Muscle of leg (tissue), 3 donors: ENCODE measurements at regions not wholly inside any gene's neighbourhood (a gene's known extent, or its start where the extent isn't known, plus 50 kb on each side); places are given as distances from the start of the nearest gene placed in this dataset.

Source experiments
- DNase-seq: peaks from one replicate; pipeline ENCODE4 v3.0.0; 2013
- H3K27ac ChIP-seq: one replicate; pipeline ENCODE4 v1.5.1; 2013; ENCODE audit warnings: mild to moderate bottlenecking, low read length, control low read depth
- H3K27me3 ChIP-seq: one replicate; pipeline ENCODE4 v1.6.1; 2013; ENCODE audit warnings: low read length; ENCODE audit not compliant: control insufficient read depth, insufficient read depth
- H3K36me3 ChIP-seq: one replicate; pipeline ENCODE4 v1.6.1; 2013; ENCODE audit warnings: low read length; ENCODE audit not compliant: control insufficient read depth, insufficient read depth
- H3K4me1 ChIP-seq: one replicate; pipeline ENCODE4 v1.6.1; 2013; ENCODE audit warnings: low read length; ENCODE audit not compliant: control insufficient read depth, insufficient read depth
- H3K4me3 ChIP-seq: one replicate; pipeline ENCODE4 v1.5.1; 2013; ENCODE audit warnings: low read length, control low read depth
- H3K9me3 ChIP-seq: replicated peaks from 2 replicates; pipeline ENCODE4 v1.6.1; 2013; ENCODE audit warnings: low read depth, low read length; ENCODE audit not compliant: control insufficient read depth
- WGBS: methylation state at CpG from one replicate; pipeline ENCODE4 v1.1.5; 2013; ENCODE audit warnings: missing lambda C conversion rate; ENCODE audit not compliant: insufficient coverage; 5-methylcytosine and 5-hydroxymethylcytosine counted together

GRCh38 chr7:115070311-115070710 lies 148.4 kb downstream of the MDFIC start:
- H3K27me3 ChIP-seq, result no peaks in the 10 kb centered on the region
- DNase-seq, result no peak
- no CpG with 5 or more reads among the region's 1 CpG for WGBS

More at GRCh38 chr7:115070311-115070710, 148.4 kb downstream of the MDFIC start:
- Histone ChIP-seq H3K9me3 (no peaks in the 10 kb centered on the region), H3K4me3 (no peak overlapping the region), H3K36me3 (no peaks in the 10 kb centered on the region), H3K4me1 (no peaks in the 10 kb centered on the region), H3K27ac (no peak overlapping the region)
